Keratinocyte (primary cell): ENCODE measurements at regions not wholly inside any gene's neighbourhood (a gene's known extent, or its start where the extent isn't known, plus 50 kb on each side); places are given as distances from the start of the nearest gene placed in this dataset.

Source experiments
- EZH2 ChIP-seq: IDR thresholded peaks from one replicate; pipeline ENCODE4 v1.6.1; 2012; ENCODE audit warnings: inconsistent platforms, mild to moderate bottlenecking, low read length, moderate library complexity
- TF ChIP-seq, protein P1 (sequence below), 3 experiments: IDR thresholded peaks in 1 of 3; conservative IDR thresholded peaks in 1 of 3; optimal IDR thresholded peaks in 1 of 3; 2 replicates in 2 of 3; 3 replicates in 1 of 3; pipeline versions ENCODE3 to v1.5.1; 2011; ENCODE audit warnings: low read length in 3 of 3, mild to moderate bottlenecking in 3 of 3, moderate library complexity in 2 of 3, control low read depth in 1 of 3, inconsistent platforms in 1 of 3; ENCODE audit not compliant: insufficient read depth in 2 of 3; ENCODE audit errors: extremely low read depth in 1 of 3

DNA sequence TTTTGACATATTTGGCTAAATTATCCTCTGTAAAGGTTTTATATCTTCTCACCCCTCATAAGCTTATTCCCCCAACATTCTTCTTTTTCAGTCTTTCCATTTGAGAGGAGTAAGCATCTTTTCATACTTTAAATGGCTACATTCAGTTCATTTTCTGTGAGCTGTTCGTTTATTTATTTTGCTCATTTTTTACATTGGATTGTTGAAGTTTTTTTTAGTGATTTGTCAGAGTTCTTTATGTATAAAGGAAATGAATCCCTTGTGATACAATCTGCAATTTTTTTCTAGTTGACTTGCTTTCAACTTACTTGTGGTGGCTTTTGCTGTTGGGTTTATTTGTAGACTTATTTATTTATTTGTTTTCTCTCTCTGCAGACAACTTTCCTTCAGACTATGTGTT, 250.3 kb downstream of the DLEU7 start:
- TF ChIP-seq, protein P1, sequence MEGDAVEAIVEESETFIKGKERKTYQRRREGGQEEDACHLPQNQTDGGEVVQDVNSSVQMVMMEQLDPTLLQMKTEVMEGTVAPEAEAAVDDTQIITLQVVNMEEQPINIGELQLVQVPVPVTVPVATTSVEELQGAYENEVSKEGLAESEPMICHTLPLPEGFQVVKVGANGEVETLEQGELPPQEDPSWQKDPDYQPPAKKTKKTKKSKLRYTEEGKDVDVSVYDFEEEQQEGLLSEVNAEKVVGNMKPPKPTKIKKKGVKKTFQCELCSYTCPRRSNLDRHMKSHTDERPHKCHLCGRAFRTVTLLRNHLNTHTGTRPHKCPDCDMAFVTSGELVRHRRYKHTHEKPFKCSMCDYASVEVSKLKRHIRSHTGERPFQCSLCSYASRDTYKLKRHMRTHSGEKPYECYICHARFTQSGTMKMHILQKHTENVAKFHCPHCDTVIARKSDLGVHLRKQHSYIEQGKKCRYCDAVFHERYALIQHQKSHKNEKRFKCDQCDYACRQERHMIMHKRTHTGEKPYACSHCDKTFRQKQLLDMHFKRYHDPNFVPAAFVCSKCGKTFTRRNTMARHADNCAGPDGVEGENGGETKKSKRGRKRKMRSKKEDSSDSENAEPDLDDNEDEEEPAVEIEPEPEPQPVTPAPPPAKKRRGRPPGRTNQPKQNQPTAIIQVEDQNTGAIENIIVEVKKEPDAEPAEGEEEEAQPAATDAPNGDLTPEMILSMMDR (optimal IDR thresholded peaks at IDR 0.05 in 1 of 3, IDR thresholded peaks at IDR 0.05 in 1 of 3, conservative IDR thresholded peaks at IDR 0.05 in 1 of 3; ENCODE audit: extremely low read depth in 1 of 3, insufficient read depth in 2 of 3, low read length in 3 of 3) = no peak
- TF ChIP-seq EZH2 = no peak
